Left renal cortex interstitium (tissue), 4 donors: ENCODE measurements at regions not wholly inside any gene's neighbourhood (a gene's known extent, or its start where the extent isn't known, plus 50 kb on each side); places are given as distances from the start of the nearest gene placed in this dataset.
"Not testable (repeated sequence)": the region's sequence is repeated elsewhere in the genome, so short reads cannot be mapped to it uniquely, and the experiment has no call there.

ENCODE experiments used
- DNase-seq, 4 donors: peaks; one replicate each; pipeline ENCODE4 v3.0.0-alpha.2; 2013; ENCODE audit warnings: low read depth in 4 of 4, low spot score in 2 of 4, missing footprints in 1 of 4

DNA sequence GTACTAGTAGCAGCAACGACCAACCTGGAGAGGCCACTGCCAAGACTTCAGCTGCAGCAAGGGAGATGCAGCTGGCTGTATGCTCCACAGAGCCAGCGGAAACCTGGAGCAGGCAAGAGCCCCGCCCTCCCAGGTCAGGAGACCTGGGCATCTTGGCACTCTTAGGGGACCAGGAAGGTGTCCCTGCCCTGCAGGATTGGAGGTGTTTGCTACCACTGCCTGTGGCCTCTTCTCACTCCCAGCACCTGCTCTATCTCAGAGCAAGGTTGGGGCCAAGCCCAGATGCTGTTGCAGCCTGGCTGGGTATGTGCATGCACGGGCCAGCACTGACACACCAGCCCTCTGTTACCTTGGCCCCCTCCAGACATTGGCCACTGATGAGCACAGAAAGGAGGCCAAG, 1512.8 kb downstream of the REEP3 start:
- no peak for DNase-seq

DNA sequence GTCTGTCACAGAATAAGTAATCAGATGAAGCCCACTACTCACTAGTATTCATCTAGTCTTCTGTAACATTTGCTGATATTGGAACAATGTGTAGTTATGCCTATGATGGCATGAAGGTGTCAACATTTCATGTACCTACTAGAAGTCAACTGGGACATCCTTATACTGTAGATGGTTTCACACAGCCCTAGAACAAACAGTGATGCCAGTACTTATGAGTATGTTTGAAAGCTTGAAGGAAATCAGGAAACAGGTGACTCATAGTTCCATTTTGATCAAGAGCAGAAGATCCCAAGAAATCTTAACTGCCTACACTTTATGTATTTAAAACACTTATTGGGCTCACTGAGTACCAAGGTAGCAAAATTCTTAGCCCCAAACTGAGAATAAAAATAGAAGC, 1519.6 kb downstream of the REEP3 start:
- DNase-seq: no peak

DNA sequence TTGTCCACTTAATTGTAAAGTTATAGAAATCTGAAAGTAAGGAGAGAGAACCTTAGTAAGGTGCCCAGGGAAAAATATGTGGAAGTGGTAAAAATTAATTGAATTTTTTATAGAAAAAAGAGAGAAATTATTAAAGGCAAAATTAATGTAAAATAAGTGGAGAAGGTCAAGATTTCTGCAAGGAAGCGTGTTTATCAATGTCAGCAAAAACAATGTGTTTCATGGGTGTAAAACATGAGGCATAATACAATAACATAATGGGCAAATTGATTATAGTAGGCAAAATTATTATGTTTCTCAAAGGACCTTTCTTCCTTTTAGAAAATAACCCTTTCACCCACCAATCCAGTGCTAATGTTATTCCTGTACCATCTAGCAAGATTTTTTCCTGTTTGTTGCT, 1520.1 kb downstream of the REEP3 start:
- no peak for DNase-seq

DNA sequence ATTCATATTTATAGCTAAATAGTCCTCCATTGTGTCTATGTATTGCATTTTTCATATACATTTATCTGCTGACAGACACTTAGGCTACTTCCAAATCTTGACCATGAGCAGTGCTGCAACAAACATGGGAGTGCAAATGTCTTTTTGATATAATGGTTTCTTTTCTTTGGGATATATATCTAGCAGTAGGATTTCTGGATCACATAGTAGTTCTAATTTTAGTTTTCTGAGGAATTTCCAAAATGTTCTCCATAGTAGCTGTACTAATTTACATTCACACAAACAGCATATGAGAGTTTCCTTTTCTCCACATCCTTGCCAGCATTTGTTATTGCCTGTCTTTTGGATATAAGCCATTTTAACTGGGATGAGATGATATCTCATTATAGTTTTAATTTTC, 1521.3 kb downstream of the REEP3 start:
- DNase-seq: no peak

DNA sequence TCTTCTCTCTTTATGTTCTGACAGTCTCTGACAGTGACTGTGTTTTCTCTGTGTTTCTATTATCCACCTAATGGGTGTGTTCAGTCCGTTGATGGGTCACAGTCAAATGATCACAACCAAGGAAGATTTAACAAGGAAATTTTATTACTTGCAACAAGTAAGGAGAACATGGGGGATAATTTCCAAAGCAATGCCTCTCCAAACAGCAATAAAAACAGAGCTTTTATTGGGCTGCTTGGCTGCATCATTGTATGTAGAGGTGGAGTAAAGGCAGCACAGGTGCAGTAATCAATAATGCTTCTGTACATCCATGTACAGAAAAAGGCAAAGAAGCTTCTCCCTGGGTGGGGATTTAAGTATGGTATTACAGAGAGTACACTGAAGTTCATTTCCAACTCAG, 1525.6 kb downstream of the REEP3 start:
- no peak for DNase-seq

DNA sequence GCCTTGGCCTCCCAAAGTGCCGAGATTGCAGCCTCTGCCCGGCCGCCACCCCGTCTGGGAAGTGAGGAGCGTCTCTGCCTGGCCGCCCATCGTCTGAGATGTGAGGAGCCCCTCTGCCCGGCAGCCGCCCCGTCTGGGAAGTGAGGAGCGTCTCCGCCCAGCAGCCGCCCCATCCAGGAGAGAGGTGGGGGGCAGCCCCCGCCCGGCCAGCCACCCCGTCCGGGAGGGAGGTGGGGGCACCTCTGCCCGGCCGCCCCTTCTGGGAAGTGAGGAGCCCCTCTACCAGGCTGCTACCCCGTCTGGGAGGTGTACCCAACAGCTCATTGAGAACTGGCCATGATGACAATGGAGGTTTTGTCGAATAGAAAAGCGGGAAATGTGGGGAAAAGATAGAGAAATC, 1530.9 kb downstream of the REEP3 start:
- DNase-seq: not testable (repeated sequence)

DNA sequence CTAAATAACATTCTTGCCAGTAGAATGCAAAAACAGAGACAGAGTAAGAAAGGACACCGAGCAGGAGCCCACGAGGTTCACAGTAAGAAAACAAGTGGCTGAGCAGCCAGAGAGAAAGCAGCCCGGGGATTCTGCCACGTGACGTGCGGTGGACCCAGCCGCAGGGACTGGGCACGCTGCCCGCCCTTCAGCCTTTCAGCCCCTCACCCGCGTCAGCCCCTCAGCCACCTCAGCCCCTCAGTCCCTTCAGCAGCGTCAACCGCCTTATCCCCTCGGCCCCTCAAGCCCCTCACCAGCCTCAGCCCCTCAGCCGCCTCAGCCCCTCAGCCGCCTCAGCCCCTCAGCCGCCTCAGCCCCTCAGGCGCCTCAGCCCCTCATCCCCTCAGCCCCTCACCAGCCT, 1532.2 kb downstream of the REEP3 start:
- DNase-seq: not testable (repeated sequence)

DNA sequence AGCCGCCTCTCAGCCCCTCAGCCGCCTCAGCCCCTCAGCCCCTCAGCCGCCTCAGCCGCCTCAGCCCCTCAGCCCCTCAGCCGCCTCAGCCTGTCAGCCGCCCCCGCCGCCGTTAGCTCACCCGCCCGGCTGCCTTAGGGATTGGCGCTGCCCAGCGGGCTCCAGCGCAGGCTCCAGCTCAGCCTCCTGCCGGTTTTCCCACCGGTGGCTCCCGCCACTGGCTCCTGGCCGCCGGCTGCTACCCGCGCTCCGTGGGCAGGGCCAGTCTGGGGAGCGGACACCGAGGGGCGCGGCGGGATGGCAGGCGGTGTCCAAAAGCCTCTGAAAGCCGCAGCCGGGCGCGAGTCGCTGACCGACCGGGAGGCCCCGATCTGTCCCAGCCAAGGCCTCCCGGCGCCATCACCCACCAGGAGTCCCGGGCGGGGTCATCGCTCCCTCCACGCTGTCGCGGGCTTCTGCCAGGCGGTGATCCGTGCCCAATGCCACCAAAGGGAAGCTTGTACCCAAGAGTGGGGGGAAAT, 1532.7 kb downstream of the REEP3 start:
- not testable (repeated sequence) for DNase-seq

DNA sequence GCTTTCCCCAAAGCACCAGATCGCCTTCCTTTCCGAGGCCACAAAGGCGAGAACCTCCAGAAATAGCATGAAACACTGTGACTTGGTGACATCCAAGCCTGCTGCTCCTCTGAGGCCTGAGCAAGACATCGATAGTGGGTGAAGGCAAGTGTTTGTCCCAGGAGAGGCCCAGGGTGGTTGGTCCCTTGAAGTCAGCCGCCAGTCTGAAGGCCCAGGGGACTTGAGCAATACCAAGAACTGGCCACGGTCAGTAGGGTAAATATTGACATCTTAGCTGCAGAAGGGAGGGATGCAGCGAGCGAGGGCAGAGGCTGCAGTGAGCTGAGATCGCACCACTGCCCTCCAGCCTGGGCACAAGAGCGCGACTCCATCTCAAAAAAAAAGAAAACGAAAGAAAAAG, 1533.5 kb downstream of the REEP3 start:
- not testable (repeated sequence) for DNase-seq

DNA sequence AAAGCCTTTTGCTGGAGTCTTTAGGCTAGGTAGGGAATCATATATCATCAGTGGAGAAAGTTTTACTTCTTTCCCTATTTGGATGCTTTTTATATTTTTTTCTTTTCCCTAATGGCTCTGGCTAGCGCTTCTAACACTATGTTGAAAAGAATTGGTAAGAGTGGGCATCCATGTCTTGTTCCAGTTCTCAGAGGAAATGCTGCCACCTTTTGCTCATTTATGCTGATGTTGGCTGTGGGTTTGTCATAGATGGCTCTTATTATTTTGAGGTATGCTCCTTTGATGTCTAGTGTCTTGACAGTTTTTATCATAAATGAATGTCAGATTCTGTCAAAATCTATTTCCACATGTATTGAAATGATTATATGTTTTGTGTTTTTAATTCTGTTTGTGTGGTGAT, 1544.1 kb downstream of the REEP3 start:
- DNase-seq: no peak

DNA sequence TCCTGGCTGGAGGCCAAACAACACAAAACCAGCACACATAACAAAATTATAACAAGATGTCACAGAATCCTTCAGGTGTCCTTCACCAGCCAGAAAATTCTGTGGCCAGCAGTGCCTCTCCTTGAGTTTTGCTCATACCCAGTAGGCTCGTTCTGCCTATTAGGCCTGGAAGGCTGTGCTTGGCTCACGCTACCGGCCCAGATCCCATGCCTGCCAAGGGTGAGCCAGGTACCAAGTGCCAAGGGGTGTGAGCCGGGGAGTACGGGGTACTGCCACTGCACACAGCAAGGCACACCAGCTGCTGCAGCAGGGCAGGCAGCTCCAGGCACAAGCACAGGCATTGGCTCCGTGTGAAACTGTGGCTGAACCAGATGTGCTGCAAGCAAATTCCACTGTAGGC, 1562.0 kb downstream of the REEP3 start:
- no peak for DNase-seq

DNA sequence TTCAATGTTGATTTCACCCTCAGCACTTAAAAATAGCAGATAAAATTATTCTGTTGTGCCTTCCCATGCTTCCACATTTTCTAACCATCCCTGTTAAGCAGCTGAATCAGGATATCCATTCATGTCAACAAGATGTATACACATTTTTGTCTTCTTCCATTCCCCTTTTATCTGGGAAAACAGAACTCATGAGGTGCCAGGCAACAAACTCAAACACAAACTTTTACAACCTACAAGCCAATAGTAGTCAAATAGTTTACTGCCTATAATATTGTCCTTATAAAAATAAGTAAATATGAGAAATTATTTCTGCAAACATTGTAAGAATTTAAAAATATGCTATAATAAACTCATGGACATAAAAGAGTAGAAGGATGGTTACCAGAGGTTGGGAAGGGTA, 1569.8 kb downstream of the REEP3 start:
- DNase-seq: no peak

DNA sequence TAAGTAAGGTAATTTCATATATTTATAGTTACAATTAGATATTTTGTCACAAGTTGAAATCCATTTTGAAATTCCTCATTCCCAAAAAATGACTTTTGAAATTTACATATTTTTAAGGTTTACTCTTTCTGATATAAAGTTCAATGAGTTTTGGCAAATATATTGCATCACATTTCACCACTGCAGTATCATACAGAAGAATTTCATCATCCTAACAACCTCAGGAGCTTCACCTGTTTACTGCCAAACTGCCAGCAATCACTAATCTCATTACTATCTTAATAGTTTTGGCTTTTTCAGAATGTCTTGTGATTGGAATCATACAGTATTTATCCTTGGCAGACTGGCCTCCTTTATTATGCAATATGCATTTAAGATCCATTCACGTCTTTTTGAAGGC, 1578.9 kb downstream of the REEP3 start:
- no peak for DNase-seq

DNA sequence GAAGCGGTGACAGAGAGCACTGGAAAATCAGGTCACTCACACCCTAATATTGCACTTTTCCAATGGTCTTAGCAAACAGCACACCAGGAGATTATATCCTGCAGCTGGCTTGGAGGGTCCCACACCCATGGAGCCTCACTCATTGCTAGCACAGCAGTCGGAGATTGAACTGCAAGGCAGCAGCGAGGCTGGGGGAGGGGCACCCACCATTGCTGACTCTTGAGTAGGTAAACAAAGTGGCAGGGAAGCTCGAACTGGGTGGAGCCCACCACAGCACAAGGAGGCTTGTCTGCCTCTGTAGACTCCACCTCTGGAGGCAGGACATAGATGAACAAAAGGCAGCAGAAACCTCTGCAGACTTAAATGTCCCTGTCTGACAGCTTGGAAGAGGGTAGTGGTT, 1579.7 kb downstream of the REEP3 start:
- not testable (repeated sequence) for DNase-seq

DNA sequence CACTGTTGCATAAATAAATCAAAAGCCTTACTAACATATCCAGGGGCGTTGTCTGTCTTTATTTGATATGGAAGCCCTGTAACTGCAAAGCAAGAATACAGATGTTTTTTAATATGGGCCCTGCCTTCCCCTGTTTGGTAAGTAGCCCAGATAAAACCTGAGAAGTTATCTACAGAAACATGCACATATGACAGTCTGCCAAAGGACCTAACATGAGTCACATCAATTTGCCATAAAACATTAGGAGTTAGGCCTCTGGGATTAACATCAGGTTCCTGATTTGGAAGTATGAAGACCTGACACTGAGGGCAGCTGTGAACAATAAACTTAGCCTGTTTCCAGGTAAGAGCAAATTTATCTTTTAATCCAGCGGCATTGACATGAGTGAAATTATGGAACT, 1588.8 kb downstream of the REEP3 start:
- DNase-seq: no peak

DNA sequence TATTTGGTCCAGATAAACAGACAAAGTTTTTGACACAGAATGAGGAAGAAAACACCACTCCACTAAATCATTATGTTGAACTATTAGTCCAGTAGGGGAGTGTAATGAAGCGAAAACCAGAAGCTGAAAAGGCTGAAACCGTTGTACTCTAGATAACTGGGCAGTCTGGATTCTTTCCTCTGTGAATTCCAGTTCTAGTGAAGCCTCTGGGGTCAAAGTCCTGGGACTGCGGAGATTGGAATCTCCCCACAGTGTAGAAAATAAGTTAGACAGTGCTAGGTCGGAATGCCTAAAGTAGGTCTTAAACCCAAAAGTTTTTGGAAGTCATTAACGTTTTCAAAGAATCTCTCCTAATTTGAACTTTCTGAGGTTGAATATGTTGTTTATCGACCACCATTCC, 1589.9 kb downstream of the REEP3 start:
- not testable (repeated sequence) for DNase-seq

DNA sequence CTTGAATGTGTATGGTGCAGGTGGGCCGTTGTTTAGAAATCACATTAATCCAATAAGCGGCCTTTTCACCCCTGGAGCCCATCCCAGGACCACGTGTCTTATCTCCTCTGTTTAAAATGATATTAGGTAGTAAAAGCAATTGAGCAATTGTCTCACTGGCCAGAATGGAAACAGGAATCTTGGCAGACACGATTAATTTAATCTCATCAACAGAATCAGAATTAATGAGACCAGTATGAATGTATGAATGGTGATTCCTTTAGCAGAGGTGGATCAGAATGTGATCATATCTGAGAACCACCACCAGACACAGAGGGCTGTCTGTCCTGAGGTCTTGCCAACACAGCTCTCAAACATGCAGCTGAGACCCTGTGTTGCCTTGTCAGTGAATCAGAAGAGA, 1591.4 kb downstream of the REEP3 start:
- no peak for DNase-seq

DNA sequence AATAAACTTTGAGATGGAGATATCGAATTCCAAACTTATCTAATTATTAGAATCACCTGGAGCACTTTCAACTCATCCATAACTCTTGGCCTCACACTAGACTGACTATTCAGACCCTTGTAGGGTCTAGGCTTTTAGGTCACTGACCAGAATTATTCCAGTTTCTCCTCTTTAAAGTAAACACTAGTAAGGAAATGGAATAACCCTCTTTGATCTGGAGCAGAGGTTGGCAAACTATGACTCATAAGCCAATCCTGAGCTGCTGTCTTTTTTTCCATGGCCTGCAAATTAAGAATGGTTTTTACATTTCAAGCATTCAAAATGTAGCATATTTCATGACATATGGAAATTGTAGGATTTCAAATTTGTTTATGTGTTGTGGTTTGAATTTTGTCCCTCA, 1601.9 kb downstream of the REEP3 start:
- no peak for DNase-seq

DNA sequence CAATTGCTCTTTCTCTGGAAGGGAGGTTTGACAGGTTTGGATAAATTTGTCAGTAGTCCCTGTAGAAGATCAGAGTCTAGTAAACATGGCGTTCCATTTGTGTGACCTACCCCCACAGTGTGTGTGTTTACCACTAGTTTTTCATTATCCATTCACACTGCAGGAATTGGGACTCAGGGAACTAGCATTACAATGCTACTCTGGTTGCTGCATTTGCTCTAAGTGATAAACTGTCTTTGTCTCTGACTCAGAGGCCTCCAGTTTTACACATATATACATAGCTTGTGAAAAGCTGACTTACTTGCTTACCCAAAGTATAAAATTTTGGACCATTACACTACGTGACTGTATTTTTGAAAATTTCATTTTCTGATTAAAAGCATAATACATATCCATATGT, 1604.0 kb downstream of the REEP3 start:
- DNase-seq: no peak

DNA sequence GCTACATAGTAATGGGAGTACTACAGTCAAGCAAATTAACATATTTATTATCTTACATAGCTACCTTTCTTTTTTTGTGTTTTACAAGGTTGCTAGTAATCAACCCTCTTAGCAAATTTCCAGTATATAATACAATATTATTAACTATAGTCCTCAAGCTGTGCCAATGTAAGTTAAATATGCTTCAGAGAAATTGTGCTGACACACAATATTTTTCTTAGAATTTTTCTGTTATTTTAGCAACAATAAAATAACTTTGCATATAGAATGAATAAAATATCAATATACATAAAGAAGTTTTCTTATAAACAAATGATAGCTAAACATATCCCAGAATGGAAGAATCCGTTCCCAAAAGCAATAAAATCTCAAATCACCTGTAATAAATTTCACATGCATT, 1605.1 kb downstream of the REEP3 start:
- DNase-seq: no peak

DNA sequence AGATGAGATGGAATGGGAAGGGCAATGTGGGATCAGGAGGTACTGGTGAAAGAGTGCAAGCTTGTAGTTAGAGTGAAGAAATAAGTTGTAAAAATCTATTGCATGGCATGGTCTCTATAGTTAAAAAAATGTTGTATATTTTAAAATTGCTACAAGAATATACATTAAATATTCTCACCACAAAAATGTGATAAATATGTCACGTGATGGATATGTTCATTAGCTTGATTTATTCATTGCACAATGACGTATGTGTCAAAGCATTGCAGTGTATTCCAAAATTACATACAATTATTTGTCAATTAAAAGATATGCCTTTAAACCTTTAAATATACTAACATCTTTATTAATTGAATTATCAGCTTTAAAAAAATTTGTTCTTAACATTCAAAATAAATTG, 1607.1 kb downstream of the REEP3 start:
- DNase-seq: no peak

DNA sequence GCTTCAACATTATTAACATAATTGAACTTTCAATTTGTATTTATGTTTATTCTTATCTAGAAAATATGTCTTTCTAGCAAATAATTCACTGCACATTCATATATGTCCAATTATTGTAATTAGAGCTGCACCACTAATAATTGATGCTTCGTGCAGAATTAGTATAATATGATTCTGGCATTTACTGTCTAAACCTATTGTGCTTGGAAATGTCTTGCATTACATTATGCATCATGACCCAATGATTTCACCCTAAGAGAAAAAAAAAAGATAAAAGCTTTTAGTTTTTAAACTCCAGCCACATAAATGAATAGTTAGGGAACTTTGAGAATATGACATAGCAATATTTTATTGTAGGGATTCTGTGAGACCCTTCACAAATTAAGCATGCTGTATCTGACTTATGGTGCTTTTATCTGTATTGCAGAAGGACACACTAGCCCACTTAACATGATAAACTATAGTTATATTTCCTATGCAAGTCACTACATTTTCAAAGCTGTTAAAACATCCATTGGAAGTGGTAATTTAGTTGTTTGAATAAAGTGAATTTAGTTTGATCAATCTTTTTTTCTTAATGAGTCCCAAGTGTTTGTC, 1609.1 kb downstream of the REEP3 start:
- no peak for DNase-seq

DNA sequence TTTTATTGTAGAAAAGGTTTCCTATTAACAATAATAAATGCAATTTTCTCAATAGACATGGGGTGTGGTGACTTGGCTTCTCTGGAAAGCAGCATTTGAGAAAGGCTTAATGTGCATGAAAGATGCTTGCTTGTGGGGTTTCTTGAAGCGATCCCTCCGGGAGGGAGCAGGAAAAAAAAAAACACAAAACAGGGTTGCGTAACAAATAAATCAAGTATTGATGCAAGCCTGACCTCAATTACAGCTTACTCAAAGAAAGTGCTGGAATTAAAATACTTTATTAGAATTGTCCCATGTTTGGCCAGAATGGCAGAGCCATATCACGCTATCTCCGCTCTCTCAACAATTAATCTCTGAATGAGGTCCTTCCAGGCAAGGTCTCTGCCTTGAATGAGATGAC, 1612.5 kb downstream of the REEP3 start:
- no peak for DNase-seq
